ENCODE measurements at regions not wholly inside any gene's neighbourhood (a gene's known extent, or its start where the extent isn't known, plus 50 kb on each side); places are given as distances from the start of the nearest gene placed in this dataset.

GRCh38 chr9:101907466-101907865 lies 169.0 kb upstream of the GRIN3A start:
- DNase-seq: no peak
- peaks cover 0 to 6% (median 0%) of the 10 kb centered on the region in 3 donors for H3K9me3 ChIP-seq
- no peak overlapping the region for H3K27ac ChIP-seq
- no peaks in the 10 kb centered on the region for H3K36me3 ChIP-seq
- no peaks in the 10 kb centered on the region for H3K27me3 ChIP-seq
- intact Hi-C loops (cut with DNase I; ENCODE audit: low total_unique reads): no loop called here
- TF ChIP-seq, protein P1, sequence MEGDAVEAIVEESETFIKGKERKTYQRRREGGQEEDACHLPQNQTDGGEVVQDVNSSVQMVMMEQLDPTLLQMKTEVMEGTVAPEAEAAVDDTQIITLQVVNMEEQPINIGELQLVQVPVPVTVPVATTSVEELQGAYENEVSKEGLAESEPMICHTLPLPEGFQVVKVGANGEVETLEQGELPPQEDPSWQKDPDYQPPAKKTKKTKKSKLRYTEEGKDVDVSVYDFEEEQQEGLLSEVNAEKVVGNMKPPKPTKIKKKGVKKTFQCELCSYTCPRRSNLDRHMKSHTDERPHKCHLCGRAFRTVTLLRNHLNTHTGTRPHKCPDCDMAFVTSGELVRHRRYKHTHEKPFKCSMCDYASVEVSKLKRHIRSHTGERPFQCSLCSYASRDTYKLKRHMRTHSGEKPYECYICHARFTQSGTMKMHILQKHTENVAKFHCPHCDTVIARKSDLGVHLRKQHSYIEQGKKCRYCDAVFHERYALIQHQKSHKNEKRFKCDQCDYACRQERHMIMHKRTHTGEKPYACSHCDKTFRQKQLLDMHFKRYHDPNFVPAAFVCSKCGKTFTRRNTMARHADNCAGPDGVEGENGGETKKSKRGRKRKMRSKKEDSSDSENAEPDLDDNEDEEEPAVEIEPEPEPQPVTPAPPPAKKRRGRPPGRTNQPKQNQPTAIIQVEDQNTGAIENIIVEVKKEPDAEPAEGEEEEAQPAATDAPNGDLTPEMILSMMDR (IDR thresholded peaks at IDR 0.05): no peak
- no peaks in the 10 kb centered on the region for H3K4me1 ChIP-seq
- no peak overlapping the region for H3K4me3 ChIP-seq

DNA sequence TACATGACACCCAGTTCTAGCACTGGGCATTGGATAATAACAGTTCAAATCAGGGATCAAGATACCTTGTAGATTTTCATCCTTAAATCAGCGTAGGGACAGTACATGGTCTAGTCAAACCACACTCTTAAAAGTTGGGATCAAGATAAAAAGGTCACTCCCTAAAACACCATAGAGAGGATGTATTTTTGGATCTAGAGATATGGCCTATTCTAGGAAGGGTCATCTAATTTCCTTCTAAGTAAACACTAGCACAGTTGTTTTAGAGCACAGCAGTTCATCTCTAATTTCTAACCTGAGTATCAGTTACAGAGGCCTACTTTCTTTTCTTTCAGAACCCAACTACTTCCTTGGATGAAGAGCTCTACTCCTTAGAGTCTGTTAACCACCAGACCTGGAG lies 166.4 kb upstream of the GRIN3A start:
- H3K27me3 ChIP-seq: no peaks in the 10 kb centered on the region
- H3K36me3 ChIP-seq: no peaks in the 10 kb centered on the region
- H3K4me1 ChIP-seq: no peaks in the 10 kb centered on the region
- peaks cover 0 to 6% (median 0%) of the 10 kb centered on the region in 3 donors for H3K9me3 ChIP-seq
- H3K4me3 ChIP-seq: no peak overlapping the region
- intact Hi-C loops (cut with DNase I; ENCODE audit: low total_unique reads): no loop called here
- H3K27ac ChIP-seq: no peak overlapping the region
- TF ChIP-seq, protein P1 (IDR thresholded peaks at IDR 0.05): no peak
- no peak for DNase-seq

DNA sequence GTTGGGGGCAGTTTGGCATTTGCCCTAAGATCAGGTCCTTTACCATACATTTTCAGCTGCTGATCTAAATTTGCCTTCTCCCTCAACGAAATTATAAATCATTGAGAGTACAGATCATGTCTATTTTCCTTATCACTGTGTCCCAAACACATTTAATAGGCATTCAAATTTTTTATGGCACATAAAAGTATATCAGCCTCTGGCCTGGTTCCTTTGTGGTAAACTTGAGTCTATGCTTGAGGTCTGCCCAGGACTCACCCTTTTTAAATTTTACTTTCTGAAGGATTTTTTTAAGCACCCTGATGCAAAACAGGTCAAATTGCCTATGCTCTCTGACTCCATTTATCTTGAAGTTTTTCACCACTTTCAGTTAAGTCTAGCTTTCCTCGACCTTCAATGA lies 163.6 kb upstream of the GRIN3A start:
- no peak for DNase-seq
- H3K36me3 ChIP-seq: no peaks in the 10 kb centered on the region
- no peak overlapping the region for H3K27ac ChIP-seq
- H3K4me1 ChIP-seq: no peaks in the 10 kb centered on the region
- no peaks in the 10 kb centered on the region for H3K9me3 ChIP-seq
- no peak overlapping the region for H3K4me3 ChIP-seq
- intact Hi-C loops (cut with DNase I; ENCODE audit: low total_unique reads): no loop called here
- no peaks in the 10 kb centered on the region for H3K27me3 ChIP-seq
- TF ChIP-seq, protein P1 (IDR thresholded peaks at IDR 0.05): no peak

GRCh38 chr9:101897196-101897595 lies 158.7 kb upstream of the GRIN3A start:
- no peak for DNase-seq
- no peaks in the 10 kb centered on the region for H3K9me3 ChIP-seq
- intact Hi-C loops (cut with DNase I; ENCODE audit: low total_unique reads): no loop called here
- H3K36me3 ChIP-seq: no peaks in the 10 kb centered on the region
- TF ChIP-seq, protein P1 (IDR thresholded peaks at IDR 0.05): no peak
- H3K27me3 ChIP-seq: no peaks in the 10 kb centered on the region
- no peak overlapping the region for H3K27ac ChIP-seq
- no peak overlapping the region for H3K4me3 ChIP-seq
- no peaks in the 10 kb centered on the region for H3K4me1 ChIP-seq

DNA sequence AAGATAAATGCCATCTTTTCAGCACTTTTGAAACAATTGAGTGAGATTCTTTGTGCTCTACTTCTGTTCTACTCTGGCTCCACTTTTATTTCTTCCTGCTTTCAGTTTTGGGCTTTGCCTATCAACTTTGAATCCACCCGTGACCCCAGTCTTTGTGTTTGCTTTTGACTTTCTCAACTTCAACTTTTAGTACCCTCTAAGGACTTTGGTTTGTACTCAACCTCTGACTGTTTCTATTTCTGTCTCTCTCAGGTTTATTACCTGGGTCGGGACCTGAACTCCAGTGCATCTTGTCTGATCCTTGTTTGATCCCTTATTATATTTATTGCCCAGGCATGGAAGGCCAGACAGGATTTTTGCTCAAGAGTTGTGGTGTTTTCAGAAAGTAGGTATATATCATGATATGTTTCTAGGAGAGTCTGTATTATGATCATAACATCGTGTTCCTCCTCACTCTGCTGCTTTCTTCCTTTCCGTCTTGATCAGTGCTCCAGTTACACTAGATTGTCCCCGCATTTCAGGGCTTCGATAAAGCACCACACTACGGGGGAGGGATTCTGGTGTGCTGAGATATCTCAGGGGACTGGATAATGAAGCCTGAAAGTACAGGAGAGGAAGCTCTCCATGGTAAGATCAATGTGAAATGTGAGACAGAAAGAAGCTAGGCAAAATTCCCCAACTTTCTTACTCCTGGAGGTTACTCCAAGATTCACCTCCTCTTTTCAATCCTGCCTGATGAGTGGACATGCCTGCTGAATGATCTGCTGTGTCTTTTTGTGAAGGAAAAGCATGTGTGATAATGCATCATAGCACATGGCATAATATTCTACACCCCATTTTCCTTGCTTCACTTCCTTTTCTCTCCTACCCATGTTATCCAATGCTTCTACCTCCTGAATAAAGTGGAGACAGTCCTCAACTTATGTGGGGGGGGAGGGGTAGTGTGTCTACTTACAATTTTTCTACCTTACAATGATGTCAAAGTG lies 155.5 kb upstream of the GRIN3A start:
- Histone ChIP-seq H3K27me3 (no peaks in the 10 kb centered on the region), H3K36me3 (no peaks in the 10 kb centered on the region), H3K4me1 (no peaks in the 10 kb centered on the region), H3K27ac (no peak overlapping the region), H3K9me3 (no peaks in the 10 kb centered on the region), H3K4me3 (no peak overlapping the region)
- intact Hi-C loops (cut with DNase I; ENCODE audit: low total_unique reads): no loop called here
- DNase-seq: no peak
- TF ChIP-seq, protein P1 (IDR thresholded peaks at IDR 0.05): no peak

Measured in tibial artery (tissue), 4 donors.